Testis (tissue), 2 donors: ENCODE measurements at regions not wholly inside any gene's neighbourhood (a gene's known extent, or its start where the extent isn't known, plus 50 kb on each side); places are given as distances from the start of the nearest gene placed in this dataset.

Experiments
- POLR2A ChIP-seq: fragments of 450-650 bp; IDR thresholded peaks from one replicate; pipeline ENCODE4 v1.6.1; 2017; ENCODE audit warnings: antibody characterized with exemption, mild to moderate bottlenecking, moderate library complexity
- TF ChIP-seq, protein P1 (sequence below), 3 experiments: fragments of 450-650 bp in 2 of 3; fragments of 200-600 bp in 1 of 3; sonication (generic) in 1 of 3; IDR thresholded peaks; one replicate each; pipeline ENCODE4 v1.5.1; 2016 to 2019; ENCODE audit warnings: antibody characterized with exemption in 3 of 3, mild to moderate bottlenecking in 2 of 3, moderate library complexity in 1 of 3

DNA sequence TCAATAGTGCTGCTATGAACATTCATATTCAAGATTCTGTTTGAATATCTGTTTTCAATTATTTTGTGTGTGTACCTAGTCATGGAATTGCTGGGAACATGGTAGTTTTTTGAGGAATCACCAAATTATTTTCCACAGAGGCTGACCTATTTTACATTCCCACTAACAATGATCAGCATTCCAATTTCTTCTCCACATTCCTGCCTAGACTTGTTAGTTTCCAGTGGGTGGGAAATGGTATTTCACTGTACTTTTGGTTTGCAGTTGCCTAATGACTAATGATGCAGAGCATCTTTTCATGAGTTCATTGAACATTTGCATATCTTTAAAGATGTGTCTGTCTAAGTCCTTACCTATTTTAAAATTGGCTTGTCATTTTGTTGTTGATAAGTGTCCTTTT is 1182.6 kb upstream of the B3GALT2 start:
- TF ChIP-seq, protein P1, sequence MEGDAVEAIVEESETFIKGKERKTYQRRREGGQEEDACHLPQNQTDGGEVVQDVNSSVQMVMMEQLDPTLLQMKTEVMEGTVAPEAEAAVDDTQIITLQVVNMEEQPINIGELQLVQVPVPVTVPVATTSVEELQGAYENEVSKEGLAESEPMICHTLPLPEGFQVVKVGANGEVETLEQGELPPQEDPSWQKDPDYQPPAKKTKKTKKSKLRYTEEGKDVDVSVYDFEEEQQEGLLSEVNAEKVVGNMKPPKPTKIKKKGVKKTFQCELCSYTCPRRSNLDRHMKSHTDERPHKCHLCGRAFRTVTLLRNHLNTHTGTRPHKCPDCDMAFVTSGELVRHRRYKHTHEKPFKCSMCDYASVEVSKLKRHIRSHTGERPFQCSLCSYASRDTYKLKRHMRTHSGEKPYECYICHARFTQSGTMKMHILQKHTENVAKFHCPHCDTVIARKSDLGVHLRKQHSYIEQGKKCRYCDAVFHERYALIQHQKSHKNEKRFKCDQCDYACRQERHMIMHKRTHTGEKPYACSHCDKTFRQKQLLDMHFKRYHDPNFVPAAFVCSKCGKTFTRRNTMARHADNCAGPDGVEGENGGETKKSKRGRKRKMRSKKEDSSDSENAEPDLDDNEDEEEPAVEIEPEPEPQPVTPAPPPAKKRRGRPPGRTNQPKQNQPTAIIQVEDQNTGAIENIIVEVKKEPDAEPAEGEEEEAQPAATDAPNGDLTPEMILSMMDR (IDR thresholded peaks at IDR 0.05), result no peak
- no peak for TF ChIP-seq POLR2A
